ENCODE measurements at regions not wholly inside any gene's neighbourhood (a gene's known extent, or its start where the extent isn't known, plus 50 kb on each side); places are given as distances from the start of the nearest gene placed in this dataset.

GRCh38 chr16:73447846-73448245 lies 399.9 kb upstream of the ZFHX3 start:
- no peak overlapping the region for H3K27ac ChIP-seq
- TF ChIP-seq ZFX (IDR thresholded peaks at IDR 0.05): no peak
- no peak for TF ChIP-seq CTCF (conservative IDR thresholded peaks at IDR 0.05)

GRCh38 chr16:73434621-73435020 lies 386.7 kb upstream of the ZFHX3 start:
- no peak overlapping the region for H3K27ac ChIP-seq
- no peak for TF ChIP-seq ZFX (IDR thresholded peaks at IDR 0.05)
- no peak for TF ChIP-seq CTCF (conservative IDR thresholded peaks at IDR 0.05)

- TF ChIP-seq ZFX (IDR thresholded peaks at IDR 0.05) (no peak), CTCF (conservative IDR thresholded peaks at IDR 0.05) (no peak)
- no peak overlapping the region for H3K27ac ChIP-seq
Measured at GRCh38 chr16:73433731-73434307, 385.9 kb upstream of the ZFHX3 start.

- H3K27ac ChIP-seq: no peak overlapping the region
- TF ChIP-seq ZFX (IDR thresholded peaks at IDR 0.05): no peak
- no peak for TF ChIP-seq CTCF (conservative IDR thresholded peaks at IDR 0.05)
Measured at GRCh38 chr16:73432850-73433730, 385.2 kb upstream of the ZFHX3 start.

- no peak overlapping the region for H3K27ac ChIP-seq
- no peak for TF ChIP-seq CTCF (conservative IDR thresholded peaks at IDR 0.05)
- TF ChIP-seq ZFX (IDR thresholded peaks at IDR 0.05): no peak
Measured at GRCh38 chr16:73430138-73430537, 382.2 kb upstream of the ZFHX3 start.

GRCh38 chr16:73428121-73428520 lies 380.2 kb upstream of the ZFHX3 start:
- no peak overlapping the region for H3K27ac ChIP-seq
- no peak for TF ChIP-seq ZFX (IDR thresholded peaks at IDR 0.05)
- no peak for TF ChIP-seq CTCF (conservative IDR thresholded peaks at IDR 0.05)

- no peak for TF ChIP-seq ZFX (IDR thresholded peaks at IDR 0.05)
- TF ChIP-seq CTCF (conservative IDR thresholded peaks at IDR 0.05): no peak
- no peak overlapping the region for H3K27ac ChIP-seq
Measured at GRCh38 chr16:73427164-73427563, 379.2 kb upstream of the ZFHX3 start.

Measured in C4-2B (cell line).